ENCODE measurements at regions not wholly inside any gene's neighbourhood (a gene's known extent, or its start where the extent isn't known, plus 50 kb on each side); places are given as distances from the start of the nearest gene placed in this dataset.

- TF ChIP-seq, protein P1, sequence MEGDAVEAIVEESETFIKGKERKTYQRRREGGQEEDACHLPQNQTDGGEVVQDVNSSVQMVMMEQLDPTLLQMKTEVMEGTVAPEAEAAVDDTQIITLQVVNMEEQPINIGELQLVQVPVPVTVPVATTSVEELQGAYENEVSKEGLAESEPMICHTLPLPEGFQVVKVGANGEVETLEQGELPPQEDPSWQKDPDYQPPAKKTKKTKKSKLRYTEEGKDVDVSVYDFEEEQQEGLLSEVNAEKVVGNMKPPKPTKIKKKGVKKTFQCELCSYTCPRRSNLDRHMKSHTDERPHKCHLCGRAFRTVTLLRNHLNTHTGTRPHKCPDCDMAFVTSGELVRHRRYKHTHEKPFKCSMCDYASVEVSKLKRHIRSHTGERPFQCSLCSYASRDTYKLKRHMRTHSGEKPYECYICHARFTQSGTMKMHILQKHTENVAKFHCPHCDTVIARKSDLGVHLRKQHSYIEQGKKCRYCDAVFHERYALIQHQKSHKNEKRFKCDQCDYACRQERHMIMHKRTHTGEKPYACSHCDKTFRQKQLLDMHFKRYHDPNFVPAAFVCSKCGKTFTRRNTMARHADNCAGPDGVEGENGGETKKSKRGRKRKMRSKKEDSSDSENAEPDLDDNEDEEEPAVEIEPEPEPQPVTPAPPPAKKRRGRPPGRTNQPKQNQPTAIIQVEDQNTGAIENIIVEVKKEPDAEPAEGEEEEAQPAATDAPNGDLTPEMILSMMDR (IDR thresholded peaks at IDR 0.05), result no peak
- TF ChIP-seq POLR2A (IDR thresholded peaks at IDR 0.05) (no peak), POLR2AphosphoS5 (IDR thresholded peaks at IDR 0.05) (no peak)
Measured at GRCh38 chr5:159821461-159821940, 94.8 kb upstream of the ADRA1B start.
